ENCODE measurements at regions not wholly inside any gene's neighbourhood (a gene's known extent, or its start where the extent isn't known, plus 50 kb on each side); places are given as distances from the start of the nearest gene placed in this dataset.

DNA sequence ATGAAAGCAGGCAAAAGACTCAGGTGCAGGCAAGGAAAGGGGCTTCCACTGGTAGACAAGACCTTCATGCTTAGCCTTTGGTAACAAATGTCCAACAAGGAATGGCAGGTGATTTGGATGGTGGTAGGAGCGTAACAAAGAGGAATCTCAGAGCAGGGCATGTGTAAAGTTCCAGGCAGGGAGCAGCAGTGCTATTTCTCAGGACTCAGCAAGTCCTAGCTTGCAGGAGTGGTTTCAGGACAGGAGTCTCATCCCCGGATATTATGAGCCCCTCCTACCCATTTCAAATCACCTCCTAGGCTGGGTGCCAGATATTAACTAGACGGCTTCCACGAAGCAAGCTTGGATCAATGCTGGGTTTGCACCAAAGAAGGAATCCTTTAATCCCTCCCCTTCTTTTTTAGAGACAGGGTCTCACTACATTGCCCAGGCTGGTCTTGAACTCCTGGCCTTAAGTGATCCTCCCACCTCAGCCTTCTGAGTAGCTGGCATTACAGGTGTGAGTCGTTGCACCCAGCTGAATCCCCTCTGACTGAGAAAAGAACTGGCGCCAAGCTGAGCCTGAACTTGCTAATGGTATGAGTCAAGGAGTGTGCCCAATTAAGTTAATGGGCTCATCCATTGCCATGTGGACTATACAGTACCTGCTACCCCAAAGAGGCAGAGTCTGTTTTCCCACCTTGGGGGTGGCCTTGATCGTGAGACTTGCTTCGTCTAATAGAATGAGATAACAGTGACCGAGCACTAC is 190.3 kb downstream of the ARL4C start:
- TF ChIP-seq MYNN (CRISPR knock-in tag; IDR thresholded peaks at IDR 0.05; ENCODE audit: low read depth) (no peak), NCOA1 (CRISPR knock-in tag; IDR thresholded peaks at IDR 0.05) (no peak), FOXM1 (CRISPR knock-in tag; IDR thresholded peaks at IDR 0.05) (no peak), MEF2D (CRISPR knock-in tag; IDR thresholded peaks at IDR 0.05) (no peak), POLR2A (IDR thresholded peaks at IDR 0.05; ENCODE audit: insufficient read depth in 1 of 2, low read depth in 2 of 2, low read length in 2 of 2) (no peak), EP300 (IDR thresholded peaks at IDR 0.05; ENCODE audit: low read depth in 2 of 2, low read length in 2 of 2) (no peak), EP300 (CRISPR knock-in tag; IDR thresholded peaks at IDR 0.05; ENCODE audit: borderline replicate concordance) (no peak), CC2D1A (CRISPR knock-in tag; IDR thresholded peaks at IDR 0.05) (no peak), NFRKB (IDR thresholded peaks at IDR 0.05) (no peak), SALL1 (CRISPR knock-in tag; IDR thresholded peaks at IDR 0.05) (no peak), SKI (IDR thresholded peaks at IDR 0.05; ENCODE audit: partially characterized antibody) (no peak), ATF7-NPFF (CRISPR knock-in tag; IDR thresholded peaks at IDR 0.05; ENCODE audit: low read depth) (no peak), SNAPC2 (CRISPR knock-in tag; IDR thresholded peaks at IDR 0.05) (no peak), NCOR1 (IDR thresholded peaks at IDR 0.05; ENCODE audit: borderline replicate concordance, low read length) (no peak), FOXJ3 (CRISPR knock-in tag; IDR thresholded peaks at IDR 0.05; ENCODE audit: borderline replicate concordance) (no peak)
- TF ChIP-seq, protein P1, sequence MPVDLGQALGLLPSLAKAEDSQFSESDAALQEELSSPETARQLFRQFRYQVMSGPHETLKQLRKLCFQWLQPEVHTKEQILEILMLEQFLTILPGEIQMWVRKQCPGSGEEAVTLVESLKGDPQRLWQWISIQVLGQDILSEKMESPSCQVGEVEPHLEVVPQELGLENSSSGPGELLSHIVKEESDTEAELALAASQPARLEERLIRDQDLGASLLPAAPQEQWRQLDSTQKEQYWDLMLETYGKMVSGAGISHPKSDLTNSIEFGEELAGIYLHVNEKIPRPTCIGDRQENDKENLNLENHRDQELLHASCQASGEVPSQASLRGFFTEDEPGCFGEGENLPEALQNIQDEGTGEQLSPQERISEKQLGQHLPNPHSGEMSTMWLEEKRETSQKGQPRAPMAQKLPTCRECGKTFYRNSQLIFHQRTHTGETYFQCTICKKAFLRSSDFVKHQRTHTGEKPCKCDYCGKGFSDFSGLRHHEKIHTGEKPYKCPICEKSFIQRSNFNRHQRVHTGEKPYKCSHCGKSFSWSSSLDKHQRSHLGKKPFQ (CRISPR knock-in tag; IDR thresholded peaks at IDR 0.05; ENCODE audit: insufficient replicate concordance): no peak
- TF ChIP-seq, protein P2, sequence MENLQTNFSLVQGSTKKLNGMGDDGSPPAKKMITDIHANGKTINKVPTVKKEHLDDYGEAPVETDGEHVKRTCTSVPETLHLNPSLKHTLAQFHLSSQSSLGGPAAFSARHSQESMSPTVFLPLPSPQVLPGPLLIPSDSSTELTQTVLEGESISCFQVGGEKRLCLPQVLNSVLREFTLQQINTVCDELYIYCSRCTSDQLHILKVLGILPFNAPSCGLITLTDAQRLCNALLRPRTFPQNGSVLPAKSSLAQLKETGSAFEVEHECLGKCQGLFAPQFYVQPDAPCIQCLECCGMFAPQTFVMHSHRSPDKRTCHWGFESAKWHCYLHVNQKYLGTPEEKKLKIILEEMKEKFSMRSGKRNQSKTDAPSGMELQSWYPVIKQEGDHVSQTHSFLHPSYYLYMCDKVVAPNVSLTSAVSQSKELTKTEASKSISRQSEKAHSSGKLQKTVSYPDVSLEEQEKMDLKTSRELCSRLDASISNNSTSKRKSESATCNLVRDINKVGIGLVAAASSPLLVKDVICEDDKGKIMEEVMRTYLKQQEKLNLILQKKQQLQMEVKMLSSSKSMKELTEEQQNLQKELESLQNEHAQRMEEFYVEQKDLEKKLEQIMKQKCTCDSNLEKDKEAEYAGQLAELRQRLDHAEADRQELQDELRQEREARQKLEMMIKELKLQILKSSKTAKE (CRISPR knock-in tag; IDR thresholded peaks at IDR 0.05; ENCODE audit: borderline replicate concordance): no peak
- TF ChIP-seq, protein P3, sequence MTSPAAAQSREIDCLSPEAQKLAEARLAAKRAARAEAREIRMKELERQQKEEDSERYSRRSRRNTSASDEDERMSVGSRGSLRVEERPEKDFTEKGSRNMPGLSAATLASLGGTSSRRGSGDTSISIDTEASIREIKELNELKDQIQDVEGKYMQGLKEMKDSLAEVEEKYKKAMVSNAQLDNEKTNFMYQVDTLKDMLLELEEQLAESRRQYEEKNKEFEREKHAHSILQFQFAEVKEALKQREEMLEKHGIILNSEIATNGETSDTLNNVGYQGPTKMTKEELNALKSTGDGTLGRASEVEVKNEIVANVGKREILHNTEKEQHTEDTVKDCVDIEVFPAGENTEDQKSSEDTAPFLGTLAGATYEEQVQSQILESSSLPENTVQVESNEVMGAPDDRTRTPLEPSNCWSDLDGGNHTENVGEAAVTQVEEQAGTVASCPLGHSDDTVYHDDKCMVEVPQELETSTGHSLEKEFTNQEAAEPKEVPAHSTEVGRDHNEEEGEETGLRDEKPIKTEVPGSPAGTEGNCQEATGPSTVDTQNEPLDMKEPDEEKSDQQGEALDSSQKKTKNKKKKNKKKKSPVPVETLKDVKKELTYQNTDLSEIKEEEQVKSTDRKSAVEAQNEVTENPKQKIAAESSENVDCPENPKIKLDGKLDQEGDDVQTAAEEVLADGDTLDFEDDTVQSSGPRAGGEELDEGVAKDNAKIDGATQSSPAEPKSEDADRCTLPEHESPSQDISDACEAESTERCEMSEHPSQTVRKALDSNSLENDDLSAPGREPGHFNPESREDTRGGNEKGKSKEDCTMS (CRISPR knock-in tag; conservative IDR thresholded peaks at IDR 0.05): no peak
- TF ChIP-seq, protein P4, sequence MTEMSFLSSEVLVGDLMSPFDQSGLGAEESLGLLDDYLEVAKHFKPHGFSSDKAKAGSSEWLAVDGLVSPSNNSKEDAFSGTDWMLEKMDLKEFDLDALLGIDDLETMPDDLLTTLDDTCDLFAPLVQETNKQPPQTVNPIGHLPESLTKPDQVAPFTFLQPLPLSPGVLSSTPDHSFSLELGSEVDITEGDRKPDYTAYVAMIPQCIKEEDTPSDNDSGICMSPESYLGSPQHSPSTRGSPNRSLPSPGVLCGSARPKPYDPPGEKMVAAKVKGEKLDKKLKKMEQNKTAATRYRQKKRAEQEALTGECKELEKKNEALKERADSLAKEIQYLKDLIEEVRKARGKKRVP (CRISPR knock-in tag; IDR thresholded peaks at IDR 0.05): no peak
- intact Hi-C loops (cut with micrococcal nuclease; ENCODE audit: unreplicated experiment): no loop called here
- no peak overlapping the region for H3K9ac ChIP-seq (ENCODE audit: insufficient read depth, low read depth, low read length)
- no peaks in the 10 kb centered on the region for H3K9me3 ChIP-seq (ENCODE audit: low read length)
- no peaks in the 10 kb centered on the region for H3K36me3 ChIP-seq (replicated peaks in 1 of 2; ENCODE audit: control insufficient read depth in 1 of 2, insufficient read depth in 2 of 2, low read length in 2 of 2)
- no peaks in the 10 kb centered on the region for H4K20me1 ChIP-seq (ENCODE audit: insufficient read depth, low read length)
- H2AFZ ChIP-seq (ENCODE audit: low read length): no peak overlapping the region
- H3K4me2 ChIP-seq (ENCODE audit: low read depth, low read length): no peak overlapping the region
- ATAC-seq (no peak), DNase-seq (ENCODE audit: low spot score) (no peak), FAIRE-seq (no peak)
- H3K27ac ChIP-seq (ENCODE audit: extremely low read length, insufficient read depth, low read length): no peak overlapping the region
- POLR2A ChIA-PET: no interaction called here
- H3K4me3 ChIP-seq (replicated peaks in 1 of 3; ENCODE audit: insufficient read depth in 1 of 3, low read depth in 2 of 3, low read length in 3 of 3): no peak overlapping the region
- CTCF ChIA-PET (ENCODE audit: low intra/inter-chr PET ratio, low total read pairs): no interaction called here
- peaks cover 0 to 2% of the 10 kb centered on the region in 2 experiments; a peak in 2 of 5 replicates for H3K27me3 ChIP-seq (ENCODE audit: control insufficient read depth in 1 of 2, insufficient read depth in 2 of 2, low read length in 2 of 2)
- no peaks in the 10 kb centered on the region for H3K79me2 ChIP-seq (ENCODE audit: insufficient read depth, low read length)
- 38% methylated on average over 8 of the region's 9 CpGs for WGBS (ENCODE audit: low lambda C conversion rate)
- no TSS peak for BruUV-seq (replicated peaks)
- in situ Hi-C loops (cut with HindIII; ENCODE audit: extremely low pct_ligation_motif_present, low pct_unique_long_range_greater_than_20kb): no loop called here
- H3K4me1 ChIP-seq (ENCODE audit: insufficient read depth, low read length): no peaks in the 10 kb centered on the region

All from HepG2 (cell line).